HG02973 (cell line): ENCODE measurements at regions not wholly inside any gene's neighbourhood (a gene's known extent, or its start where the extent isn't known, plus 50 kb on each side); places are given as distances from the start of the nearest gene placed in this dataset.
"Not testable (repeated sequence)": the region's sequence is repeated elsewhere in the genome, so short reads cannot be mapped to it uniquely, and the experiment has no call there.

ENCODE experiments used
- ATAC-seq: cut with Tn5 transposase; IDR thresholded peaks from one replicate; pipeline ENCODE4 v1.9.1; 2021; ENCODE audit warnings: moderate library complexity; ENCODE audit not compliant: unreplicated experiment

- no peak for ATAC-seq
Observed at GRCh38 chr12:67028529-67028928, 240.6 kb upstream of the CAND1 start.

GRCh38 chr12:67034110-67034879 is 234.9 kb upstream of the CAND1 start:
- no peak for ATAC-seq

GRCh38 chr12:67035121-67035520 is 234.0 kb upstream of the CAND1 start:
- no peak for ATAC-seq

GRCh38 chr12:67038486-67038885 is 230.7 kb upstream of the CAND1 start:
- ATAC-seq: no peak

- no peak for ATAC-seq
Observed at GRCh38 chr12:67039995-67040860, 228.9 kb upstream of the CAND1 start.

GRCh38 chr12:67040861-67041137 is 228.4 kb upstream of the CAND1 start:
- ATAC-seq: no peak

GRCh38 chr12:67042697-67043131 is 226.4 kb upstream of the CAND1 start:
- no peak for ATAC-seq

GRCh38 chr12:67043771-67044170 is 225.4 kb upstream of the CAND1 start:
- ATAC-seq: no peak

GRCh38 chr12:67045650-67046049 is 223.5 kb upstream of the CAND1 start:
- ATAC-seq: no peak

GRCh38 chr12:67046062-67046461 is 223.1 kb upstream of the CAND1 start:
- no peak for ATAC-seq

GRCh38 chr12:67047634-67048033 is 221.5 kb upstream of the CAND1 start:
- no peak for ATAC-seq

- no peak for ATAC-seq
Observed at GRCh38 chr12:67048371-67048770, 220.8 kb upstream of the CAND1 start.

- not testable (repeated sequence) for ATAC-seq
Observed at GRCh38 chr12:67049199-67049598, 220.0 kb upstream of the CAND1 start.

- ATAC-seq: no peak
Observed at GRCh38 chr12:67052981-67053380, 216.2 kb upstream of the CAND1 start.

GRCh38 chr12:67056329-67056728 is 212.8 kb upstream of the CAND1 start:
- ATAC-seq: no peak

- no peak for ATAC-seq
Observed at GRCh38 chr12:67057072-67057471, 212.1 kb upstream of the CAND1 start.

GRCh38 chr12:67062193-67062592 is 207.0 kb upstream of the CAND1 start:
- no peak for ATAC-seq

- ATAC-seq: no peak
Observed at GRCh38 chr12:67067453-67068203, 201.5 kb upstream of the CAND1 start.

GRCh38 chr12:67068204-67068731 is 200.9 kb upstream of the CAND1 start:
- ATAC-seq: no peak

- ATAC-seq: peak; percentile 59
Observed at GRCh38 chr12:67068761-67069450, 200.3 kb upstream of the CAND1 start.
